Stomach (tissue), 4 donors: ENCODE measurements at regions not wholly inside any gene's neighbourhood (a gene's known extent, or its start where the extent isn't known, plus 50 kb on each side); places are given as distances from the start of the nearest gene placed in this dataset.

Experiments
- CTCF ChIP-seq, 7 experiments: fragments of 450-650 bp in 4 of 7; fragments of 200-600 bp in 3 of 7; sonication (generic) in 3 of 7; IDR thresholded peaks; one replicate each; pipeline ENCODE4 v1.5.1; 2016 to 2019; ENCODE audit warnings: antibody characterized with exemption in 7 of 7, control low read depth in 2 of 7, mild to moderate bottlenecking in 1 of 7
- POLR2A ChIP-seq, 4 donors: fragments of 450-650 bp; IDR thresholded peaks; one replicate each; pipeline ENCODE4 v1.6.1; 2016; ENCODE audit warnings: antibody characterized with exemption in 4 of 4, control low read depth in 2 of 4, mild to moderate bottlenecking in 1 of 4, moderate library complexity in 1 of 4

GRCh38 chr5:130333089-130333488 is 428.8 kb downstream of the CHSY3 start:
- TF ChIP-seq CTCF (IDR thresholded peaks at IDR 0.05) (no peak), POLR2A (IDR thresholded peaks at IDR 0.05) (no peak)
